LoVo (cell line): ENCODE measurements at regions not wholly inside any gene's neighbourhood (a gene's known extent, or its start where the extent isn't known, plus 50 kb on each side); places are given as distances from the start of the nearest gene placed in this dataset.

Experiments used
- DNase-seq: peaks from one replicate; pipeline ENCODE4 v3.0.0-alpha.2; 2016; ENCODE audit warnings: low spot score

GRCh38 chr22:49208004-49208402 is 619.7 kb downstream of the BRD1 start:
- no peak for DNase-seq

- DNase-seq = no peak
Observed at GRCh38 chr22:49207008-49208003, 620.4 kb downstream of the BRD1 start.

- DNase-seq = no peak
Observed at GRCh38 chr22:49206281-49206680, 621.4 kb downstream of the BRD1 start.

GRCh38 chr22:49205483-49205800 is 622.2 kb downstream of the BRD1 start:
- no peak for DNase-seq

- no peak for DNase-seq
Observed at GRCh38 chr22:49204599-49205482, 622.8 kb downstream of the BRD1 start.

GRCh38 chr22:49203859-49204598 is 623.6 kb downstream of the BRD1 start:
- no peak for DNase-seq

GRCh38 chr22:49203091-49203858 is 624.4 kb downstream of the BRD1 start:
- DNase-seq = no peak

- DNase-seq = no peak
Observed at GRCh38 chr22:49202226-49202625, 625.4 kb downstream of the BRD1 start.

GRCh38 chr22:49201046-49201970 is 626.4 kb downstream of the BRD1 start:
- DNase-seq = no peak

- DNase-seq = no peak
Observed at GRCh38 chr22:49199224-49199623, 628.4 kb downstream of the BRD1 start.

- DNase-seq = no peak
Observed at GRCh38 chr22:49198705-49199084, 629.0 kb downstream of the BRD1 start.

GRCh38 chr22:49197986-49198704 is 629.5 kb downstream of the BRD1 start:
- no peak for DNase-seq

GRCh38 chr22:49197505-49197904 is 630.2 kb downstream of the BRD1 start:
- DNase-seq = no peak

GRCh38 chr22:49196046-49196511 is 631.6 kb downstream of the BRD1 start:
- DNase-seq = no peak

- DNase-seq = no peak
Observed at GRCh38 chr22:49195636-49196035, 632.0 kb downstream of the BRD1 start.

- DNase-seq = no peak
Observed at GRCh38 chr22:49193901-49194465, 633.7 kb downstream of the BRD1 start.

GRCh38 chr22:49193348-49193747 is 634.3 kb downstream of the BRD1 start:
- no peak for DNase-seq

- DNase-seq = no peak
Observed at GRCh38 chr22:49192857-49193250, 634.8 kb downstream of the BRD1 start.

GRCh38 chr22:49192180-49192856 is 635.4 kb downstream of the BRD1 start:
- DNase-seq = no peak
